ENCODE measurements at regions not wholly inside any gene's neighbourhood (a gene's known extent, or its start where the extent isn't known, plus 50 kb on each side); places are given as distances from the start of the nearest gene placed in this dataset.

DNA sequence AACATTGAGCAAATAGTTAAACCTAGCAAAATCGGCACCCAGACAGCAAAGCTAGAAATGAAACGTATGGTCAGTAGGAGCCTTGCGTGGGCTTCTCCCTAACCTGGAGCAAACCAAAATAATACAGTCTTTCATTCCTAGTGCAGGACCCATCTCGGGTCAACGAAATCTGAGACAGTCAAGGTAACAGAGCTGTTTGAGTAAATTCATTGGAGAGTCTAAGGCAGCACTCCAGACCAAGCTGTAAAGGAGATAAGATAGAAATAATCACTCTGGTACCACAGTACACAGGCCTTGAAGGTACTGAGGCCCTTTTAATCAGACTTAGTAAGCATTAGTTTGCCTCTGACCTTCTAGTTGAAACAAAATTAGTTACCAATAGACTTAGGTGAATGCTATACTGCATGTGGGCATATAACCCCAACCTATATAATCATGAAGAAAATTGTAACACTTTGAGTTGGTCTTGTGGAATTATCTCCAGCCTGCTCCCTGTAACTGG is 54.4 kb upstream of the BICD1 start (continued):
- TF ChIP-seq MXI1 (IDR thresholded peaks at IDR 0.05; ENCODE audit: borderline replicate concordance, low read depth, low read length): no peak

DNA sequence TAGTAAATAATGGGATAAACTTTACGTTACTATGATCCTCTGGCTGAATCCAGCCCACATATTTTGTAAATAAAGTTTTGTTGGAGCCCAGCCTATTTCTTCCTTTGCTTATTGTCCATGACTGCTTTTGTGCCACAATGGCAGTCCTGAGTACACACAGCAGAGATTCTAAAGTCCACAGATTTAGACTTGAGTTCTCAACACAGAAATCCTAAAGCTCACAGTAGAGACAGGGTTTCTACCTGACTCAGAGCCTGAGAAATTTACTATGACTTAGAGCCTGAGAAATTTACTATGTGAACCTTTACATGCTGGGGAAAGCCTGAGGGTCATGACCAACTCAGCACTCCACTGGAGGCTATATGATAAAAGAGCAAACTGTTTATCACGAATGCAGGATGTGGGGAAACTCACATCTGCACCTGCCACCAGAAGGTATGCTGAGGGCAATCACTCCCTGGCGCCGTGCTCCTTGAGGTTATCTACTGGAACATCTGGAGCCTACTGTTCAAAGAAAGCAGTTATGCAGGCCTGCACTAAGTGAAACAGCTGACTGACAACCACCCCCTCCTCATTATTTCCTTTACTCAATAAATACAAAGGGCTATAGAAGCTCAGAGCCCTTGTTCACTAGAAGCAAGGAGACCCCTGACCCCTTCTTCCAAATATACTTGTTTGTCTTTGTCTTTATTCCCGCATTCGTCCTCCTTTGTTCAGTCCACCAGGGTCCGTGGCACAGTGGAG is 52.6 kb upstream of the BICD1 start:
- no peaks in the 10 kb centered on the region for H3K36me3 ChIP-seq (ENCODE audit: control insufficient read depth, insufficient read depth, low read length)
- no peaks in the 10 kb centered on the region for H3K79me1 ChIP-seq (ENCODE audit: low read depth in 1 of 2, low read length in 2 of 2)
- no peak overlapping the region for H4K91ac ChIP-seq (ENCODE audit: insufficient read depth, low read depth, low read length)
- BruUV-seq (replicated peaks): no TSS peak
- no peak overlapping the region for H3K4me3 ChIP-seq (ENCODE audit: insufficient read depth, low read depth, low read length)
- no peak overlapping the region for H3K18ac ChIP-seq (ENCODE audit: low read depth, low read length)
- DNase-seq: peak; percentile 40
- no peak overlapping the region for H3K27ac ChIP-seq (ENCODE audit: insufficient read depth, low read length)
- no peak overlapping the region for H4K5ac ChIP-seq (ENCODE audit: low read depth, low read length)
- H4K8ac ChIP-seq (ENCODE audit: low read depth in 2 of 2, low read length in 2 of 2): no peak overlapping the region
- ATAC-seq (ENCODE audit: low read depth): no peak
- TF ChIP-seq MXI1 (IDR thresholded peaks at IDR 0.05; ENCODE audit: borderline replicate concordance, low read depth, low read length) (no peak), MAZ (IDR thresholded peaks at IDR 0.05; ENCODE audit: borderline replicate concordance, low read depth, low read length) (no peak)
- TF ChIP-seq, protein P1, sequence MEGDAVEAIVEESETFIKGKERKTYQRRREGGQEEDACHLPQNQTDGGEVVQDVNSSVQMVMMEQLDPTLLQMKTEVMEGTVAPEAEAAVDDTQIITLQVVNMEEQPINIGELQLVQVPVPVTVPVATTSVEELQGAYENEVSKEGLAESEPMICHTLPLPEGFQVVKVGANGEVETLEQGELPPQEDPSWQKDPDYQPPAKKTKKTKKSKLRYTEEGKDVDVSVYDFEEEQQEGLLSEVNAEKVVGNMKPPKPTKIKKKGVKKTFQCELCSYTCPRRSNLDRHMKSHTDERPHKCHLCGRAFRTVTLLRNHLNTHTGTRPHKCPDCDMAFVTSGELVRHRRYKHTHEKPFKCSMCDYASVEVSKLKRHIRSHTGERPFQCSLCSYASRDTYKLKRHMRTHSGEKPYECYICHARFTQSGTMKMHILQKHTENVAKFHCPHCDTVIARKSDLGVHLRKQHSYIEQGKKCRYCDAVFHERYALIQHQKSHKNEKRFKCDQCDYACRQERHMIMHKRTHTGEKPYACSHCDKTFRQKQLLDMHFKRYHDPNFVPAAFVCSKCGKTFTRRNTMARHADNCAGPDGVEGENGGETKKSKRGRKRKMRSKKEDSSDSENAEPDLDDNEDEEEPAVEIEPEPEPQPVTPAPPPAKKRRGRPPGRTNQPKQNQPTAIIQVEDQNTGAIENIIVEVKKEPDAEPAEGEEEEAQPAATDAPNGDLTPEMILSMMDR (conservative IDR thresholded peaks at IDR 0.05; ENCODE audit: low read depth, low read length): no peak
- 80% methylated on average over 1 of the region's 7 CpGs; no CpG with 5 or more reads in 1 of the 2 experiments for WGBS, 2 experiments (ENCODE audit: extremely low coverage in 2 of 2, insufficient read length in 1 of 2)
- H3K9ac ChIP-seq (ENCODE audit: low read depth, low read length): no peak overlapping the region
- dilution Hi-C loops (cut with HindIII; ENCODE audit: low sequenced_read_pairs, unreplicated experiment): no loop called here
- no peaks in the 10 kb centered on the region; the same call in 1 of the 2 replicates for H3K9me3 ChIP-seq (ENCODE audit: control insufficient read depth, insufficient read depth, low read length)
- H2AK5ac ChIP-seq (ENCODE audit: low read depth, low read length): no peak overlapping the region
- no peak overlapping the region for H3K4ac ChIP-seq (ENCODE audit: low read depth, low read length)
- H3K27me3 ChIP-seq (ENCODE audit: control insufficient read depth, insufficient read depth, low read length): no peaks in the 10 kb centered on the region
- intact Hi-C loops (cut with micrococcal nuclease): loop anchor here (2.0 to 10.0 kb wide), 2 partner anchors 371 to 399 kb away; partner anchors contain the start of gene ETFBKMT
- H2BK20ac ChIP-seq (ENCODE audit: low read depth, low read length): no peak overlapping the region
- POLR2A ChIA-PET (ENCODE audit: unreplicated experiment): no interaction called here
- H4K20me1 ChIP-seq (ENCODE audit: insufficient read depth, low read length): peaks cover 4% of the 10 kb centered on the region; the same call in 1 of the 2 replicates
- H3K56ac ChIP-seq (ENCODE audit: extremely low read depth, insufficient read depth, low read length): no peak overlapping the region
- H2AFZ ChIP-seq (replicated peaks; ENCODE audit: low read length, poor library complexity): no peak overlapping the region
- H3K23ac ChIP-seq (ENCODE audit: low read depth, low read length): no peak overlapping the region
- in situ Hi-C loops (cut with MboI; ENCODE audit: low sequenced_read_pairs): loop anchor here (25.0 kb wide), 1 partner anchor 392 kb away; the partner anchor contains the start of gene ETFBKMT
- H3K4me1 ChIP-seq (ENCODE audit: control insufficient read depth, insufficient read depth, low read length): peaks cover 4% of the 10 kb centered on the region
- H3K9me1 ChIP-seq (ENCODE audit: insufficient read depth, low read length): no peaks in the 10 kb centered on the region
- H2AK9ac ChIP-seq (replicated peaks; ENCODE audit: low read depth, low read length, poor library complexity): no peak overlapping the region
- no peak overlapping the region for H2BK5ac ChIP-seq (ENCODE audit: low read depth, low read length, poor library complexity, severe bottlenecking)
- no peak overlapping the region for H3K14ac ChIP-seq (replicated peaks; ENCODE audit: low read depth, low read length)
- CTCF ChIA-PET: no interaction called here
- no peak overlapping the region for H3K4me2 ChIP-seq (ENCODE audit: low read depth, low read length)
- no peak overlapping the region for H2BK120ac ChIP-seq (ENCODE audit: low read depth, low read length)
- H2BK15ac ChIP-seq (ENCODE audit: low read depth, low read length): no peak overlapping the region

Measured in IMR-90 (cell line).